NCI-H446 (cell line): ENCODE measurements at regions not wholly inside any gene's neighbourhood (a gene's known extent, or its start where the extent isn't known, plus 50 kb on each side); places are given as distances from the start of the nearest gene placed in this dataset.

Experiments
- DNase-seq, 2 experiments: peaks; one replicate each; lab custom pipeline; 2025; lab: John Stamatoyannopoulos, UW

DNA sequence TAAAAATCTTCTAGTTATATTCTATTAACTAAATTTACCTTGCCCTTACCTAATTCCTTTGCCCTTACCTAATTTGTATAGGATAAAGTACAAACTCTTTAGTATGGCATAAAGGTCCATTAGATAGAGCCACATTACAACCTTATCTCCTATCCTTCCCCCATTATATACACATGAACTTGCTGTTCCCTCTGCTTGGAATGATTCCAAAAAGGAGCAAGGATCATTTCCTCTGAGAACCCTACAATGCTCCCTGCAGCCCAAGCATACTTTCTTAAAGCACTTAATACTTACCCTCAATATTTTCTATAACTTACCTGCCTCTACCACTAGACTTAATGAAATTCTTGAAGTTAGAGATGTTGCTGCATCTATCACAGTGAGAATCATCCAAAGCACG is 118.9 kb upstream of the CCDC54 start:
- no peak for DNase-seq

DNA sequence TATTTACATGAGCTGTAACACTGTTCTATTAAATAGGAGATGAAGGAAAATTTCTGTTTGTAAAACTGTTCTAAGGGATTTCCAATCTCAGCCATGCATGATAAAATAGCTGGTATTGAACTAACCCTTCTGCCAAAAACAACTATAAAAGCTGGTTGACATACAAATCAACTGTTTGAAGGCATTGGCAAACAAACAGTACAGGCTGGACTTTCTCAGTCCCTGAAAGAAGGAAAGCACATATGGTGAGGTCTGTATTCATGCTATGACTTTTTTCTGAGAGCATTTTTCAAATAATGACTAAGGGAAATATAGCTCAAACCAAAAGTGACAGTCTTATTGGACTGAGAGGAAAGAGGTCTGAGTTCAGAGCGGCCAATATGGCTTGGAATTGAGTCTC is 117.0 kb upstream of the CCDC54 start:
- peak in 1 of 2 experiments; percentile 50 for DNase-seq

DNA sequence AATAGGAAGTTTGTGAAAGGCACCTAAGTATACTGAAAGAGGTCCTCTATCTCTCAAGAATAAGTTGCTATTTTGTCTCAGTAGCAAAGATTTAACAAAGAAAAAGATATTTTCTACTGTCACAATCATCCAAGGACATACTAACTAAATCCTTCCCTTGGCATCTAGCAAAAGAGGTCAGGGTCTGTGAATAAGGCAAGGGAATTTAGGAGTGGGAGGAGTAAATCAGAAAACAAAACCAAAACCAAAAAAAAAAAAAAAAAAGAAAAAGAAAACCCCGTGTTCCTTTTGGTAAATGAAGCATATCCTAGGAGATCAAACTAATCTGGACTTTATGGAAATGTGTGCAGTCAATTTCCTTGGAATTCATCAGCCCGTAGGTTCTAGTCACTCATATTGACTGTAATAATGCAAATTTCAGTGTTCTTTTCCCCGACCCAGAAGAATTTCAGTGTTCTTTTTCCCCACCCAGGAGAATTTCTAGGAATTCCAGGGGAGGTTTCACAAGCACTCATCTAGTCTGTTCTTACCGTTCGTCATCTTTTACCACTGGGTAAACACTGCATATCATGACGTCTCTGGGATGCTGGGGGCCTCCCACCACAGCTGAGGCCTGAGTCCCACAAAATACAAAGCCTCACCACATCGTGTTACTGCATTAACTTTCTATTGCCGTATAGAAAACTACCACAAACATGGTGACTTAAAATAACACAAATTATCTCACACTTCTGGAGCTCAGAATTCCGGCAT is 113.8 kb upstream of the CCDC54 start:
- DNase-seq: no peak

DNA sequence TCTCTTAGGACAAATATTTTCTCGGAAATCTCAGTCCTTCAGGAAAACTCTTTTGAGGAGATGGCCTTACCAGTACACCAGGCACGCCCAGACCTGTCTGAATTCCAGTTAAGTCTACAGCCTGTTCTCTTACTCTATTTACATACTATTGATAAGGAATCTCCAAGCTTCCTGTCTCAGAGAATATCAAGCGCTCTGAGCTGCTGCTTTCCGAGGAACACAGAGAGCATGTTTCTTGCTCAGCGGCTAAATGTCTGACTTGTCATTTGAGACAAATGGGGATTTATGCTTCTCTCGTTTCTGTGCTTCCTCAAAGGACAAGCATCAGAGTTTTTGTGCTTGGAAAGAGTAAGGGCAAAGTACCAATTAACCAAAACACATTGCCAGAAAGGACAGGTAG is 112.4 kb upstream of the CCDC54 start:
- no peak for DNase-seq

DNA sequence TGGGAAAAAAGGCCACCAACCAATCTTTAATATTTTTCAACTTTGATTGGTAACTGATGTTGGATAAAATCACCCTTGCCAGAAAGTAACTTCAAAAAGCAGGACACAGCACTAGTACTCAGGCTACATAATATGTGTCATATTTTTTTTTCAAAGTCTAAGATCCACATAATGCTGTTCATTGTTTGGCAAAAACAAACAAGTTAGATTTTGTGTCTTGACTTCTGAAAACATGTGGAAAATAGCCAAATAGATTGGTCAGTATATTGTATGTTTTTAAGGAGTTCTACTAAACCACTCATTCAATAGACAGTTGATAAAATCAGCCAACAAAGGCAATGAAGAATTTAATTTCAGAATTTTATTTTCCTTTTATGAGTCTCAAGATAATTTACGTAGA is 111.7 kb upstream of the CCDC54 start:
- DNase-seq: no peak

DNA sequence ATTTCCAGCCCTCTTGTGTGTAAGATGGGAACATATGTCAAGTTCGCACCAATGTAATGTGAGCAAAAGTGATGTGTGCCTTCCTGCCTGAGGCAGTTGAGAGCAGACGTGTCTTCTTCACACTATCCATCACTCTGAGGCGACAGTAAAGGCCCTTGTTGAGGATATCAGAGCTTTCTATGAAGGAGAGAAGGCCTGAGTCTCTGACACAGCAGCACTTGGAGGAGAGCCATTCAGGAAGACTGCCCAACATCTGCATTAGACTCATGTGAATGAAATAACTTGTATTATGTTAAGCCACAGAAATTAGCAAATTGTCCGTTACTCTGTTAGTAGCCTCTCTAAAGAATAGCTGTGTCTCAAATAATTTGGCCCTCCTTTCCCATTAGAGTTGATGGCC is 108.8 kb upstream of the CCDC54 start:
- no peak for DNase-seq

DNA sequence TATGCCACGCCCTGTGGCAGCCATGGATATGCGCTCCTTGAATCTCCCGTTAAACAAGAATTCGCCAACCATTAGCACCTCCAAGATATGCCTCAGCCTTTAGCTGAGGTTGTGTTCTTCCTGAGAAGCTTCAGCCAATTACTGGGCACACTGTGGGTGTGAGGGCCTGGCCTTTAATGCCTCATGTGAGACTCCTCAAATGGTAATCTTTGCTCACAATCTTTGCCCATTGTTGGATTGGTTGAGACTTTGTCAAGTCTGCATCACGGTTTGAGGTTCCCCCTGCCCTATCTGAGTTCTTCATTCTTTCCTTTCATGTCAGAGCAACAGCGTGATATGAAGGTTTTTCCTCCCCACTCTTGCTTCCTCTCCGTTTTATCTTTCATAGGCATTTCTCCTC is 108.1 kb upstream of the CCDC54 start:
- no peak for DNase-seq

DNA sequence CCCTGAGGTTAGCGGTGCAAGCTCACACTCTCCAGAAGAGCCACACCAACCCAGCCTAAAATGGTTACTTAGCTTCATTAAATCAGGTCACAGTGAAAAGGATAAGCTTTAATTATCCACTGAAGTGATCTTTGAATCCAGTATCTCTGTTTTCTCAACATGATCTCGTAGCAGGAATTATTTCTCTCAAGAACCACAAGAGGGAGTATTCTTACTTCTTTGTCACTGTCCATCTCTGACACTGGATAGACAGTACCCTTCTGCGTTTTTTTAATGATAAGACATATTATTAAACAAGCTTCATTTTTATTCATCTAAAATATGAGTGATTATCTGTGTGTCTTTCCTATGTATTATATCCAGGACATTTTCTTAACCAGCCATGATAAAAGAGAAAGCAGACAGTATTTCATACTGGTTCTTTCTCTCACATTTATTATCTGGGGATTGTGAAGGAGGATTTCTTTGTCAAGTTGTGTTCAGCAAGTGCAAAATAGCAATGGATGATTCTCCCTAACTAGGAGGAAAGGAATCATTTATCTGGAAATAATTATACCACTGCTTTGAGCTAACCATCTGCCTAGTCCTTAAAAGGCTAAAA is 105.4 kb upstream of the CCDC54 start:
- DNase-seq: peak in 1 of 2 experiments; percentile 56

DNA sequence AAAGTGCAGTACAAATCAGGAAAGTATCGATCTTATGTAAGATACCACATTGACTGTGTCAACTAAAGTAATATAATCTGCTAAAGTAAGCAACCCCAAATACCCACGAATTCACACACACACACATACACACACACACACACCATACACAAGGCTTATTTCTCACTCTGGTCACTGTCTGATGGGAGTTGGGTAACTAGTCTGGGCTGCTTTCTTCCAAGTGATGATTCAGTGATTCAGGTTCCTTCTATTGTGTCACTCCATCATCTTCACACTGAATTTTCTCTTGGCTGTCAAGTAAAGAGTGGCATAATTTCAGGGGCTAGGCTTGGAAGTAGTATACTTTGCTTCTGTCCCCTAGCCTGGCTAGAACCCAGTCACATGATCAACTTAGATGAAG is 104.8 kb upstream of the CCDC54 start:
- DNase-seq: no peak

DNA sequence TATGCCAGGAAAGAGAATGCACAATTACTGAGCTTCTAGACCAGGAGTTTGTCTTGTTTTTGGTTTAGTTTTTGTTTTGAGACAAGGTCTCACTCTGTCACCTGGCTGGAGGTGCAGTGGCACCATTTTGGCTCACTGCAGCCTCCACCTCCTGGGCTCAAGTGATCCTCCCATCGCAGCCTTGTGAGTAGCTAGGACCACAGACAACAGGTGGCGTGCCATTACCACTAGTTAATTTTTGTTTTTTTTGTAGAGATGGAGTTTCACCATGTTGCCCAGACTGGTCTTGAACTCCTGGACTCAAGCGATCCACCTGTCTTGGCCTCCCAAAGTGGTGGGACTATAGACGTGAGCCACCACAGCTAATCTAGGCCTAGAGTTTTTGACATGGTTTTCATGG is 104.4 kb upstream of the CCDC54 start:
- DNase-seq: no peak

DNA sequence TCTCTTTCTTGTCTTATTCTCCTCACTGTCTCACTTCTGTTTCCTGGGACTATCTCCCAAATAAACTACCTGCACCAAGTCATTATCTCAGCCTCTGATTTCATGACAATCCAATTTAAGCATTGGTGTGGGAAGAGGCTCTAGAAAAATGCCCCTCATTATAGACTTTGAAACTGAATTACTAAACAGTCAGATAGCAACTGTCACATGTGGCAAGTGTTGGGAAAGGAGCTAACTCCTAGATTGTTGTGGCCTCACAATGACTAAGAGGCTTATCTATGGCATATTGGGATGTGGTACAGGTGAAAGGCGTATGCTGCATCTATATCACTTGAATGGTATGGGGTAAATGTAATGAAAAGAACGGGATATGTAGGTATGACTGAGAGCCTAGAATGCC is 103.5 kb upstream of the CCDC54 start:
- no peak for DNase-seq

DNA sequence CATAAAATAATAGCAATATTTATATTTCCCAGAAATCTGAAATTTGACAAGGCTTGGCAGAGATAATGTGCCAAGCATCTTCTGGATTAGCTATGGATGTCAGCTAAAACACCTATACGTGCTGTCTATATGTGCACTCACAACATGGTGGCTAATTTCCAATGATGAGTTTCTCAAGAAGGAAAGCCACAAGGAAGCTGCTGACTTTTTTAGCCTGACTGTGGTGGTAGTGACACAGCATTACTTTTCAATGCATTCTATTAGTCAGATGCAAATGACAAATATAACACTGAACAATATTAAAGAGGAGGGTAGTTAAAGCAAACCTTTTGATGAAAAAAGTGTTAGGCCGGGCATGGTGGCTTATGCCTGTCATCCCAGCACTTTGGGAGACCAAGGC is 101.7 kb upstream of the CCDC54 start:
- DNase-seq: no peak

DNA sequence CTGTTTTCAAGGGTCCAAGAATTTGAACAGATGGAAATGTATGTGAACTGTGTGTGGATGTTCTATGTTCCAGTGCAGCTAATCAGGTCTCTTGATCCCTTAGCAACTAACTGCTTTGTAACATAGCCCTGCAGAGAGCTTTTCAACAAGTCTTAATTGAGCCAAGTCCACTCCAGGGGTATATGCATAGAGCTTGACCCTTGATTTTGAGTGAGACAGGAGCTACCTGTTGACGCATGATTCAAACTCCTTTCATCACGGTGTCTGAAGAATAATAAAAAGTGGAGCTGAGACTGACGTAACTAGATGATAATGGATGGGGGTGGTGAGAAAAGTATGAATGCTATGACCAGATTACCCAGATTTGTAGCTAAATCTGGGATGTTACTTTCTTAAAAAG is 93.3 kb upstream of the CCDC54 start:
- DNase-seq: no peak

DNA sequence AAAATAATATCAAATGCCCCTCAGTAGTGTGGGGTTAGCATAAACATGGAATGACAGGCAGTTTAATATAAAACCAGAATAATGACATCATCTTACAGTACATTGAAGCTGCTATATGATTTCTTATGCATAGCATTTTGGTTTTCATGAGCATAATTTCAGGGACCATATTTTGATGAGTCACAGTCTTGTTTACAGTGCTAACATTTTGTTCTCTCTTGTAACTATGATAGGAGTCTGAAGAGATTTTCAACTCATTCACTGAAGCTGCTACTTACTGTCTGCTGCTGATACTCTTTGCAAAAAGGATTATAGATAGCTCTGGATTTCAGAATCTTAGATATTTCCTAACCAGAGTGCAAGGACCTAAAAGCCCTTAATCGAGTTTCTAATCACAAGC is 92.6 kb upstream of the CCDC54 start:
- DNase-seq: no peak

DNA sequence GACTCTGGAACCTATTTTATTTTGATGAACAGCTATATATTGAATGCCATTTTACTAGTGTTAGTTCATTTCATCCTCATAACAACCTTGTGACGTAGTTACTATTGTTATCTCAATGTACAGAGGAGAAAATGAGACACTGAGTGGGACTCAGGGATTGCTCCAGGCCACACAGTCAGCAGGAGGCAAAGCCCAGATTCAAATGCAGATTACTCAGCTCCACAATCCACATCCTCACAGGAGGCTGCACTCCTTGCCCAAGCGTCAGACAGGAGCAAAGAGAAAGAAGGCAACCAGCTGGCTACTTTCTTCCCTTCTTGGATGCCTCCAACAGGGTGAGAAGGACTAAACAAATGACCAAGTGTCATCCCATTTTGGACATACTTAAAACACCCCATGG is 92.0 kb upstream of the CCDC54 start:
- DNase-seq: no peak

DNA sequence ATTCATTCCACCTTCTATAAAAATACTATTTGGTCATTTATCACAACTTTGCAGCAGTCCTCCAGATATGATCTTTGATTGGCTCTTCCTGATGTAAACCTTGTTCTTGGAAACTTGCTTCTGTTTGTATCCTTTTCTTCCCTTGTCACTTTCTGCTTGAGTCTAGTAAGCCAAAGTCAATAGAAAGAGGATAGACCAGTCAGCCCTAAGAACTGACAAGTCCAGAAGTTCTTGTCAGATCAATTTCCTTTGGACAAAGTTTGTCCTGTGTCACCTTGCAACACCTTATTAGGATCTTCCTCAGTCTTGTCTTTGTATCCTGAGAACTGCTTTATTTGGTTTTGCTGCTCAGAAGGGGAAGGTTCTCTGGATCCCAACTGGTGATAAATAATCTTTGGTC is 87.9 kb upstream of the CCDC54 start:
- no peak for DNase-seq

DNA sequence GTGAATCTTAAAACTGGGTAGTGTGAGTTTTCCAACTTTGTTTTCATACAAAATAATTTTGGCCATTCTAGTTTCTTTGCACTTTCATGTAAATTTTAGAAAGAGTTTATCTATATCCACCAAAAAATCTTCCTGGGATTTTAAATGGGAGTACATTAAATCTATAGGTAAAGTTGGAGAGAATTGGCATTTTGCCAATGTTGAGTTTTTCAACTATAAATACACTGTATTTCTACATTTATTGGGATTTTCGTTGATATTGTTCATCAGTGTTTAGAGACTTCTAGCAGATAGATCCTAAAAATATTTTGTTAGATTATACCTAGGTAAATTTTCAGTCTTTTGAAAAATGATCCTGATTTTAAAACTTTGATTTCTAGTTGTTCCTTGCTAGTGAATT is 83.1 kb upstream of the CCDC54 start:
- DNase-seq: no peak

DNA sequence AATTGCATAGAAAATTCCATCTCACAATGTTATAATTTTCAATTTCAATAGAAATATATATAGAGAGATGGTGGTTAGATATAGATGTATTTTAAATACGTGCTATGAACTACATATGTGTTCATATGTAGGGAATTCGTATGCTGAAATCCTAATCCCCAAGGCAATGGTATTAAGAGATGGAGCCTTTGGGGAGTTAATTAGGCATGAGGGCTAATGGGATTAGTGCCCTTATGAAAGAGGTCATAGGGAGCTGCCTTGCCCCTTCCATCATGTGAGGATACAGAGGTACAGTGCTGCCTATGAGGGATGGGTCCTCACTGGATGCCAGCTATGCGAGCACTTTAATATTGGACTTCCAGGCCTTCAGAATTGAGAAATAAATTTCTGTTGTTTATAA is 79.6 kb upstream of the CCDC54 start:
- no peak for DNase-seq

DNA sequence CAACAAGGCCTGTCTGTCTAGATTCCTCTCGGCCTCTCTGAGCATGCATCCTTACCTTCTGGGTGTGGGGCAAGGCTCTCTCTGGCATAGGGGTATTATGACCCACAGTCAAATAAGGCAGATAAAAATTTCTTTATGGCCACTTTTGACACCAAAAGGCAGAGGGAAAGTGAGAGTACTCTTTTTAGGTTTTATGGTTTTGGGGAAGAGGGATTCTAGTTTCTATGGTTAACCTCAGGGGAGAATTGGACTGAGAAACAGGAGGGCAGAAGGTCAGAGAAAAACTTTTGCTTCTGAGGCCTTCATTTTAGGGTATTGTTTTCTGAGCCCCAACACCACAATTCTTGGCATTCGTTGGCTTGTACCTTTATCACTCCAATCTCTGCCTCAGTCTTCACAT is 70.0 kb upstream of the CCDC54 start:
- no peak for DNase-seq

DNA sequence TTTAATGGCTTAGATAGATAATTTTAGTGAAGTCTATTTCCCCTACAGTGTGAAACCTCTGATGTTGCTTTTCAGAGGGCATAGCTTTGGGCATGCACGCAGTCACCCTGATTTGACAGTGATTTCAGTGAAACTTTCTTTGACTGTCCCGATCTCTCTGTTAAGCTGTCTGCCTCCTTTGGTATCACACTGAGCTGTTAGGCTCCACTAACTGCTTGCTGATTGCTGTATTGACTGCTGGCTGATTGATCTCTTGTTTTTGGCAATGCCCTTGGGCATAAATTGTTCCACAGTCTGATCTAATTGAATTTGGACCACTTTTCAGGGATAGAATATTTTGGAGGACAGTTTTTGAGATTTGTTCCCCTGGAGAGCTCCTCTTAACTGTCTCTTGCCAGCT is 68.5 kb upstream of the CCDC54 start:
- DNase-seq: no peak

DNA sequence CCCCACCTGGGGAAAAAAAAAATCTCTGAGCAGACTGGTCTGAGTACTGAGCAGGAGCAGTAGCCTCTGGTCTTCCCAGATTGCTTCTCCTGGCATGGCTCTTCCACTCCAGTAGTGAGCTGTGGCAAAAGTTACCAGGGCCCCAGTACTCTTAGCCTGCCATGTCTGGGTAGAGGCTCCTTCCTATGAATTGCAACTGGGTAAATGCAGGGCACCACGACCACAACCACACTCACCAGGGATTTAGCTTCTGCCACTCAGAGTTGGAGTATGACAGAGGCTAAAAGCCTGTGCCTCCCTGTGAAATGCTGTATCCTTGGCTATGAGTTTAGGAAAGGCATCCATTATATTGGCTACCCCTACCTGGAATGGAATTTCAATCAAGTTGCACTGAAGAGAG is 67.9 kb upstream of the CCDC54 start:
- no peak for DNase-seq

DNA sequence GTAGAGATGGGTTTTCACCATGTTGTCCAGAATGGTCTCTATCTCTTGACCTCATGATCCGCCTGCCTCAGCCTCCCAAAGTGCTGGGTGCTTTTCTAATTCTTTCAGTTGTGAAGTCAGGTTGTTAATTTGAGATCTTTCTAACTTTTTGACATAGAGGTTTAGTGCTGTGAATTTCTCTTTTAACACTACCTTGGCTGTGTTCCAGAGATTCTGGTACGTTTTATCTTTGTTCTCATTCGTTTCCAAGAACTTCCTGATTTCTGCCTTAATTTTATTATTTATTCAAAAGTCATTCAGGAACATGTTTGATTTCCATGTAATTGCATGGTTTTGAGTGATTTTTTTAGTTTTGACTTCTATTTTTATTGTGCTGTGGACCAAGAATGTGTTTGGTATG is 63.5 kb upstream of the CCDC54 start:
- DNase-seq: no peak

DNA sequence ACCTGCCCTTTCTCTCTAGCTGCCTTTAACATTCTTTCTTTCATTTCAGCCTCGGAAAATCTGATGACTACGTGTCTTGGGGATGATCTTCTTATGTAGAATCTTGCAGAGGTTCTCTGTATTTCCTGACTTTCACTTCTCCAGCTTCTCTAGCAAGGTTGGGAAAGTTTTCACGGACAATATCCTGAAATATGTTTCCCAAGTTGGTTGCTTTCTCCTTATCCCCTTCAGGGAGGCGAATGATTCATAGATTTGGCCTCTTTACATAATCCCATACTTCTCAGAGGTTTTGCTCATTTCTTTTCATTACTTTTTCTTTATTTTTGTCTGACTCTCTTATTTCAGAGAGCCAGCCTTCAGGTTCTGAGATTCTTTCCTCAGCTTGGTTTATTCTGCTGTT is 62.1 kb upstream of the CCDC54 start:
- DNase-seq: no peak

DNA sequence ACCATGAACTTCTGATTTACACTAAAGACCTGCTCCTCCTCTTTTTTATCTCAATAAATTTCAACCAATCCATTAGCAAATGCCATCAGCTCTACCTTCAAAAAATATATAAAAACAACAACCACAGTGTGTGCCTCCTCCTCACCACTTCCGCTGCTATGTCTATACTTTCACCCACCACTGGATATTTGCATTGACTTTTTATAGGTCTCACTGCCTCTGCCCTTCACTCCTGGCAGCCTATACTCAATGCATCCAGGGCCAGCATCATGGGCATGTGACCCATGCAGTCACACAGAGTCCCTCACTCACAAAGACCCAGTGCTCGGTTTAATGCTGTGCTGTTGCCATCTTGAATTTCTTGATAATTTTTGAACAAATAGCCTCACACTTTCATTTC is 53.5 kb upstream of the CCDC54 start:
- DNase-seq: no peak
